ENCODE measurements at regions not wholly inside any gene's neighbourhood (a gene's known extent, or its start where the extent isn't known, plus 50 kb on each side); places are given as distances from the start of the nearest gene placed in this dataset.

DNA sequence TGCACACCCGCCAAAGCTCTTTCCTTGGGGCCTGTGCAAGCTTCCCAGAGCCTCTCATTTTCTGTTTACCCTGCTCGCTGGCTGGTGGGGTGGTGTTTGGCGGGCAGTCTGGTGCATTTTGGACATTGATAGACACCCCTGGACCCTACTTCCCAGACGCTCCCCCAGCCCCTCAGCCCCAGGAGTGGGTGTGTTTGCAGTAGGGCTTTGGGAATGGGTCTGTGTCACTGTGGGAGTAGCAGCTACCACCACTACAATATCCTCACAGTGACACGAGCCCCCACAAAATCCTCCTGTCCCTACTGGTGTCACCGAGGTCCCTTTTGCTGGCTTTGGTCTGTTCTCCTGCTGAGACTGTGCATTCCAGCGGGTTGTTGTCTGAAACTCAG is 371.3 kb downstream of the TMEM121 start:
- Histone ChIP-seq H3K27me3 (ENCODE audit: control insufficient read depth in 1 of 2, insufficient read depth in 2 of 2, low read length in 2 of 2) (peaks cover 10 to 24% of the 10 kb centered on the region in 2 experiments), H3K4me1 (ENCODE audit: insufficient read depth, low read length) (no peaks in the 10 kb centered on the region), H3K27ac (ENCODE audit: low read depth in 1 of 2, low read length in 2 of 2) (no peak overlapping the region), H3K4me3 (ENCODE audit: low read length) (no peak overlapping the region), H3K9me3 (ENCODE audit: control insufficient read depth in 1 of 2, insufficient read depth in 1 of 2, low read length in 2 of 2) (peaks cover 0 to 6% of the 10 kb centered on the region in 2 experiments), H3K36me3 (ENCODE audit: insufficient read depth, low read length) (no peaks in the 10 kb centered on the region)
- DNase-seq (no peak), ATAC-seq (ENCODE audit: poor library complexity) (no peak)
- Mint-ChIP-seq H3K4me1 (ENCODE audit: low read depth) (no peaks in the 10 kb centered on the region), H3K4me3 (no peak overlapping the region), H3K36me3 (ENCODE audit: low read depth) (no peaks in the 10 kb centered on the region), H3K27me3 (peaks cover 22% of the 10 kb centered on the region), H3K27ac (no peak overlapping the region), H3K9me3 (no peaks in the 10 kb centered on the region)
- TF ChIP-seq, protein P1, sequence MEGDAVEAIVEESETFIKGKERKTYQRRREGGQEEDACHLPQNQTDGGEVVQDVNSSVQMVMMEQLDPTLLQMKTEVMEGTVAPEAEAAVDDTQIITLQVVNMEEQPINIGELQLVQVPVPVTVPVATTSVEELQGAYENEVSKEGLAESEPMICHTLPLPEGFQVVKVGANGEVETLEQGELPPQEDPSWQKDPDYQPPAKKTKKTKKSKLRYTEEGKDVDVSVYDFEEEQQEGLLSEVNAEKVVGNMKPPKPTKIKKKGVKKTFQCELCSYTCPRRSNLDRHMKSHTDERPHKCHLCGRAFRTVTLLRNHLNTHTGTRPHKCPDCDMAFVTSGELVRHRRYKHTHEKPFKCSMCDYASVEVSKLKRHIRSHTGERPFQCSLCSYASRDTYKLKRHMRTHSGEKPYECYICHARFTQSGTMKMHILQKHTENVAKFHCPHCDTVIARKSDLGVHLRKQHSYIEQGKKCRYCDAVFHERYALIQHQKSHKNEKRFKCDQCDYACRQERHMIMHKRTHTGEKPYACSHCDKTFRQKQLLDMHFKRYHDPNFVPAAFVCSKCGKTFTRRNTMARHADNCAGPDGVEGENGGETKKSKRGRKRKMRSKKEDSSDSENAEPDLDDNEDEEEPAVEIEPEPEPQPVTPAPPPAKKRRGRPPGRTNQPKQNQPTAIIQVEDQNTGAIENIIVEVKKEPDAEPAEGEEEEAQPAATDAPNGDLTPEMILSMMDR (IDR thresholded peaks at IDR 0.05): no peak
- intact Hi-C loops (cut with DNase I, micrococcal nuclease): no loop called here
- ChIA-PET CTCF (no interaction called here), POLR2A (no interaction called here)

DNA sequence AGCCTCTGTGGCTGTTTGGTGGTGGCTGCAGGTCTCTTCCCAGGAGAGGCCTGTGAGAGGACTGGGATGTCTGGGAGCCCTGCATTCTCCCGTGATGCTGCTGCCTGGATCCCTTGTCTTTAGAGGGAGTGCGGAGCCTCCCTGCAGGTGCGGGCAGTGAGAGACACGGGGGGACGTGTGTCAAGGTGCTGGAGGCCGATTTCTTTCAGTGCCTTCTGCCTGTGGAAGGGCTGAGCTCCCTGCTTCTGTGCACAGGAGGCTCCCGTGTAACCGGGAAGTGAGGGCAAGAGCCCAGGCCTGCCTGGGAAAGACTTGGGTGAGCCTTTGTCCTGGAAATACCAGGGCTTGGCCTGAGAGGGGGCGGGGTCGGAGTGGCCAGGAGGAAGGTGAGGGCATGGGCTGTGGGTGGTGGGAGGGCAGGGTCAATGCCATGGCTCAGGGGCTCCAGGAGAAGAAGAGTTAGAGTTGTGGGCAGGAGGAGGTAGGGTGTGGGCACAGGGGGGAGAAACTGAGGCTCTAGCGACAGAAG is 372.2 kb downstream of the TMEM121 start:
- Histone ChIP-seq H3K27me3 (ENCODE audit: control insufficient read depth in 1 of 2, insufficient read depth in 2 of 2, low read length in 2 of 2) (peaks cover 14 to 28% of the 10 kb centered on the region in 2 experiments), H3K27ac (ENCODE audit: low read depth in 1 of 2, low read length in 2 of 2) (no peak overlapping the region), H3K9me3 (ENCODE audit: control insufficient read depth in 1 of 2, insufficient read depth in 1 of 2, low read length in 2 of 2) (peaks cover 0 to 6% of the 10 kb centered on the region in 2 experiments), H3K36me3 (ENCODE audit: insufficient read depth, low read length) (no peaks in the 10 kb centered on the region), H3K4me1 (ENCODE audit: insufficient read depth, low read length) (no peaks in the 10 kb centered on the region), H3K4me3 (ENCODE audit: low read length) (no peak overlapping the region)
- Mint-ChIP-seq H3K9me3 (no peaks in the 10 kb centered on the region), H3K27ac (no peak overlapping the region), H3K27me3 (peaks cover 28% of the 10 kb centered on the region), H3K4me3 (no peak overlapping the region), H3K4me1 (ENCODE audit: low read depth) (no peaks in the 10 kb centered on the region), H3K36me3 (ENCODE audit: low read depth) (no peaks in the 10 kb centered on the region)
- POLR2A ChIA-PET: no interaction called here
- intact Hi-C loops (cut with DNase I, micrococcal nuclease): no loop called here
- CTCF ChIA-PET: no interaction called here
- TF ChIP-seq, protein P1 (IDR thresholded peaks at IDR 0.05): no peak
- DNase-seq (no peak), ATAC-seq (ENCODE audit: poor library complexity) (no peak)

DNA sequence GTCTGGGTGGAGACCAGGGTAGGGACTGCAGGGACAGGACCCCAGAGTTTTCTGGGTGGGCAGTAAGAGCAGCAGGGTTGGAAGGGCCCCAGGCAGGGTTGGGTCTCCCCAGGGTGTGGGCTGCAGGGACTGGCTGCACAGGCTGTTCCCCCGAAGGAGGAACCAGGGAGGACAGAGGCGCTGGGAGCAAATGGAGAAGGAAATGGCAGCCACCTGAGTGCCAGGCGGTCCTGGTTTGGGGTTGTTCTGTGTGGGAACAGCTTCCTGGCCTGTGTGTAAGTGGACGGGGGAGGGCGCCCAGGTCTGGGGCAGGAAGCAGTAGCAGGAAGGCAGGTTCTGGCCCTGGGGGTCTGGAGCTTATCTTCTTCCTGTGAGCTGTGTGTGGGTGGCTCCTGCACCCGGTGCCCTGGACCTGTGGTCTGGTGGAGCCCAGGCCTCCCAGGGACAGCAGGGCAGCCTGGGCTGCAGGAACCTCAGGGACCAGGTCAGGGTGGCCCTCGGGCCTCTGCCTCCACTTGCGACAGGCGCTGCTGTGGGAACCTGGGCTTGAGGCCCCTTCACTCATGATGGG is 372.8 kb downstream of the TMEM121 start:
- TF ChIP-seq, protein P1 (IDR thresholded peaks at IDR 0.05): no peak
- H3K36me3 ChIP-seq (ENCODE audit: insufficient read depth, low read length): no peaks in the 10 kb centered on the region
- ATAC-seq (ENCODE audit: poor library complexity) (no peak), DNase-seq (no peak)
- Mint-ChIP-seq H3K27ac (no peak overlapping the region), H3K36me3 (ENCODE audit: low read depth) (no peaks in the 10 kb centered on the region), H3K4me3 (no peak overlapping the region), H3K27me3 (peaks cover 30% of the 10 kb centered on the region), H3K4me1 (ENCODE audit: low read depth) (no peaks in the 10 kb centered on the region), H3K9me3 (no peaks in the 10 kb centered on the region)
- H3K27me3 ChIP-seq (ENCODE audit: control insufficient read depth in 1 of 2, insufficient read depth in 2 of 2, low read length in 2 of 2): peaks cover 16 to 31% of the 10 kb centered on the region in 2 experiments
- intact Hi-C loops (cut with DNase I, micrococcal nuclease): no loop called here
- no peak overlapping the region for H3K27ac ChIP-seq (ENCODE audit: low read depth in 1 of 2, low read length in 2 of 2)
- POLR2A ChIA-PET: no interaction called here
- no peaks in the 10 kb centered on the region for H3K4me1 ChIP-seq (ENCODE audit: insufficient read depth, low read length)
- H3K9me3 ChIP-seq (ENCODE audit: control insufficient read depth in 1 of 2, insufficient read depth in 1 of 2, low read length in 2 of 2): peaks cover 0 to 6% of the 10 kb centered on the region in 2 experiments
- H3K4me3 ChIP-seq (ENCODE audit: low read length): no peak overlapping the region
- CTCF ChIA-PET: no interaction called here

Data from CD4-positive, alpha-beta T cell (primary cell).